IPS-15b (cell line): ENCODE measurements at regions not wholly inside any gene's neighbourhood (a gene's known extent, or its start where the extent isn't known, plus 50 kb on each side); places are given as distances from the start of the nearest gene placed in this dataset.
"Not testable (repeated sequence)": the region's sequence is repeated elsewhere in the genome, so short reads cannot be mapped to it uniquely, and the experiment has no call there.

Experiments
- H3K27me3 ChIP-seq: one replicate; pipeline ENCODE4 v1.6.1; 2013; ENCODE audit warnings: low read length; ENCODE audit not compliant: control insufficient read depth, insufficient read depth
- H3K36me3 ChIP-seq: one replicate; pipeline ENCODE4 v1.6.1; 2013; ENCODE audit warnings: low read length; ENCODE audit not compliant: control insufficient read depth, insufficient read depth
- H3K4me1 ChIP-seq: one replicate; pipeline ENCODE4 v1.6.1; 2013; ENCODE audit warnings: mild to moderate bottlenecking, low read length; ENCODE audit not compliant: control insufficient read depth, insufficient read depth
- H3K4me3 ChIP-seq: one replicate; pipeline ENCODE4 v1.5.1; 2013; ENCODE audit warnings: low read depth, low read length
- H3K9ac ChIP-seq: one replicate; pipeline ENCODE4 v1.6.1; 2013; ENCODE audit warnings: low read depth, mild to moderate bottlenecking, low read length
- H3K9me3 ChIP-seq: one replicate; pipeline ENCODE4 v1.6.1; 2013; ENCODE audit warnings: mild to moderate bottlenecking, low read length; ENCODE audit not compliant: control insufficient read depth, insufficient read depth

GRCh38 chr17:21814272-21814671, 121.9 kb downstream of the KCNJ18 start:
- H3K4me1 ChIP-seq, H3K27me3 ChIP-seq, H3K9ac ChIP-seq, H3K4me3 ChIP-seq, H3K36me3 ChIP-seq: not testable (repeated sequence)
- H3K9me3 ChIP-seq, result peaks cover 31% of the 10 kb centered on the region

GRCh38 chr17:21814776-21815175, 122.5 kb downstream of the KCNJ18 start:
- no peak overlapping the region for H3K4me3 ChIP-seq
- H3K4me1 ChIP-seq, result no peaks in the 10 kb centered on the region
- H3K9ac ChIP-seq, result no peak overlapping the region
- H3K27me3 ChIP-seq, result no peaks in the 10 kb centered on the region
- no peaks in the 10 kb centered on the region for H3K36me3 ChIP-seq
- peaks cover 34% of the 10 kb centered on the region for H3K9me3 ChIP-seq

- Histone ChIP-seq H3K4me3 (no peak overlapping the region), H3K9me3 (peaks cover 39% of the 10 kb centered on the region), H3K9ac (no peak overlapping the region), H3K27me3 (no peaks in the 10 kb centered on the region), H3K36me3 (no peaks in the 10 kb centered on the region), H3K4me1 (no peaks in the 10 kb centered on the region)
Measured at GRCh38 chr17:21815352-21816063, 123.2 kb downstream of the KCNJ18 start.

- Histone ChIP-seq H3K4me3 (no peak overlapping the region), H3K9me3 (peaks cover 48% of the 10 kb centered on the region), H3K27me3 (no peaks in the 10 kb centered on the region), H3K4me1 (no peaks in the 10 kb centered on the region), H3K9ac (no peak overlapping the region), H3K36me3 (no peaks in the 10 kb centered on the region)
Measured at GRCh38 chr17:21816592-21817567, 124.6 kb downstream of the KCNJ18 start.

GRCh38 chr17:21817791-21818364, 125.6 kb downstream of the KCNJ18 start:
- Histone ChIP-seq H3K9me3 (peaks cover 50% of the 10 kb centered on the region), H3K36me3 (no peaks in the 10 kb centered on the region), H3K4me3 (no peak overlapping the region), H3K4me1 (no peaks in the 10 kb centered on the region), H3K27me3 (no peaks in the 10 kb centered on the region), H3K9ac (no peak overlapping the region)

GRCh38 chr17:21823090-21823489, 130.8 kb downstream of the KCNJ18 start:
- Histone ChIP-seq H3K9me3 (peaks cover 37% of the 10 kb centered on the region), H3K36me3 (no peaks in the 10 kb centered on the region), H3K4me3 (no peak overlapping the region), H3K9ac (no peak overlapping the region), H3K4me1 (no peaks in the 10 kb centered on the region), H3K27me3 (no peaks in the 10 kb centered on the region)

GRCh38 chr17:21823643-21824042, 131.3 kb downstream of the KCNJ18 start:
- Histone ChIP-seq H3K36me3 (no peaks in the 10 kb centered on the region), H3K9ac (no peak overlapping the region), H3K27me3 (no peaks in the 10 kb centered on the region), H3K4me1 (no peaks in the 10 kb centered on the region), H3K9me3 (peaks cover 33% of the 10 kb centered on the region), H3K4me3 (no peak overlapping the region)

GRCh38 chr17:21841839-21842238, 149.5 kb downstream of the KCNJ18 start:
- no peak overlapping the region for H3K9ac ChIP-seq
- no peaks in the 10 kb centered on the region for H3K36me3 ChIP-seq
- H3K27me3 ChIP-seq, result no peaks in the 10 kb centered on the region
- no peak overlapping the region for H3K4me3 ChIP-seq
- H3K4me1 ChIP-seq, result no peaks in the 10 kb centered on the region
- H3K9me3 ChIP-seq, result no peaks in the 10 kb centered on the region

GRCh38 chr17:21842332-21843317, 150.3 kb downstream of the KCNJ18 start:
- Histone ChIP-seq H3K4me3 (no peak overlapping the region), H3K36me3 (no peaks in the 10 kb centered on the region), H3K4me1 (no peaks in the 10 kb centered on the region), H3K27me3 (no peaks in the 10 kb centered on the region), H3K9me3 (no peaks in the 10 kb centered on the region), H3K9ac (no peak overlapping the region)

GRCh38 chr17:21843318-21843865, 151.1 kb downstream of the KCNJ18 start:
- H3K9me3 ChIP-seq, result no peaks in the 10 kb centered on the region
- no peak overlapping the region for H3K4me3 ChIP-seq
- H3K36me3 ChIP-seq, result peaks cover under 1% of the 10 kb centered on the region
- no peak overlapping the region for H3K9ac ChIP-seq
- no peaks in the 10 kb centered on the region for H3K4me1 ChIP-seq
- no peaks in the 10 kb centered on the region for H3K27me3 ChIP-seq
